Fibroblast of skin of abdomen (primary cell): ENCODE measurements at regions not wholly inside any gene's neighbourhood (a gene's known extent, or its start where the extent isn't known, plus 50 kb on each side); places are given as distances from the start of the nearest gene placed in this dataset.
"Not testable (repeated sequence)": the region's sequence is repeated elsewhere in the genome, so short reads cannot be mapped to it uniquely, and the experiment has no call there.

Experiments used
- DNase-seq: peaks from one replicate; pipeline ENCODE4 v3.0.0-alpha.2; 2013

DNA sequence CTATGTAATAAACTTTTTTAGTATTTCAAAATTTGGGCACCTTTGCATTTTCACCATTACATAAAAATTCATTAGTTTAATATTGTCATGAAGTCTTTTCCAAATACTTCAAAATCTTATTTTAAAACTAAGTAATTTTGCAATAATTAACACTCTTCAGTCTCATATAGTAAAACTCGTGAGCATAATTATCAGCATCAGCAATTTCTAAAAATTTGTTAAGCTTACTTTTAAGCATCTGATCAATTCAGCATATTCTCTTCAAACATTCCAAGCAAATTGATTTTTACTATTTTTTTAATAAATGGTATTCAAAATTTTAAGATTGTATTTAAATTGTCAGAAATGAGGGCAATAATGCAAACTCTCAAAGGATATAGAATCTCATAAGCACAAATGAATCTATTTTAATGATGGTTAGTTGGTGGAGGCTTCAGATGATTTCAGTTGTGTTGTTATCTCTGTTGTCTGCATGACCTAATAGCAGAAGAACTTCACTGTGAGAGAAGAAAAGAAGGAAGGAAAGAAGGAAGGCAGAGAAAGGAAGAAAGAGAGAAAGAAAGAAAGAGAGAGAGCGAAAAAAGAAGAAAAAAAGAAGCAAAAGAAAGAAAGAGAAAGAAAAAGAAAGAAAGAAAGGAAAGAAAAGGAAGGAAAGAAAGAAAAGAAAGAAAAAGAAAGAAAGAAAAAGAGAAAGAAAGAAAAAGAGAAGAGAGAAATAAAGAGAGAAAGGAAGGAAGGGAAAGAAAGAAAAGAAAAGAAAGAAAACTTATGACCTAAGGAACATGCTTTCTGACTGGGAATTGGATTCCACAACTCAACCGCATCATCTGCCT is 860.5 kb downstream of the NCAM2 start:
- no peak for DNase-seq

DNA sequence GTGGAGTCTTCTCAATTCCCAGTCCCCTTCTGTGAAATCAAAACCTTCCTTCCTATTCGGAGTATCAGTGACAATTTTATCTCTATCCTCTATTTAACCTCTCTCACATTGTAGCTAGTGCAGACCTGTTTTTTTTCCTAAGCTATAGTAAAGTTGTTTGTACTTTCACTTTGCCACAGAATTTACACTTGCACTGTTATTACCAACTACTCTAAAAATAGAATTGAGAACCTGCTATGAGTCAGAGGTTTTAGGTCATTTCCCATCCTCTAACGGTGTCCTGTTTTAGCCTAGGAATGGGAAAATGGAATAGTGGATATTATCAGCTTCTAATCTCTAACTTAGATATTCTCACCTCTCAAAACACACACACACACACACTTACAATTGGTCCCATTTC is 862.7 kb downstream of the NCAM2 start:
- DNase-seq, result peak; percentile 11

DNA sequence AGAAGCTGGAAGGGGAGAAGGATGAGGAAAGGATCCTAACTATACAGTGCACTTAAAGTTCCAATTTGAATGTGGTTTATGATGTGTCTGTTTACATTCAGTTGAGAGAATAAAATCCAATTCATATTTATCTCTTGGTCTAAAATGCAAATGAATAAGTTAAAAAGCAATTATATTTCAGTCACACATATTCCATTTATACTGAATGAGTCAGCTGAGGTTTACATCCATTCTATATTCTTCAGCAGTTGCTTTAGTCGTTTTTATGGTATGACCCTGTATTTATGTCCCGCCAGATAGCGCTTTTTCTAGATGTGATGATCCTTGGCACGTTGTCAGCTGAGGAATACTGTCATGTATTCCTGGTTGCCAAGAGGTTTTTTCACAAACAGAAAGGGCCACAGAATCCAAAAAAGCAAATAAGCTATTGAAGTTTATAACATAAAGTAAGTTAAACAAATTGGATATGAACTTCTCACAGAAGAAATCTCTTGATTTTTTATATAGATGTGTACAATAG is 866.2 kb downstream of the NCAM2 start:
- DNase-seq, result peak; percentile 39

DNA sequence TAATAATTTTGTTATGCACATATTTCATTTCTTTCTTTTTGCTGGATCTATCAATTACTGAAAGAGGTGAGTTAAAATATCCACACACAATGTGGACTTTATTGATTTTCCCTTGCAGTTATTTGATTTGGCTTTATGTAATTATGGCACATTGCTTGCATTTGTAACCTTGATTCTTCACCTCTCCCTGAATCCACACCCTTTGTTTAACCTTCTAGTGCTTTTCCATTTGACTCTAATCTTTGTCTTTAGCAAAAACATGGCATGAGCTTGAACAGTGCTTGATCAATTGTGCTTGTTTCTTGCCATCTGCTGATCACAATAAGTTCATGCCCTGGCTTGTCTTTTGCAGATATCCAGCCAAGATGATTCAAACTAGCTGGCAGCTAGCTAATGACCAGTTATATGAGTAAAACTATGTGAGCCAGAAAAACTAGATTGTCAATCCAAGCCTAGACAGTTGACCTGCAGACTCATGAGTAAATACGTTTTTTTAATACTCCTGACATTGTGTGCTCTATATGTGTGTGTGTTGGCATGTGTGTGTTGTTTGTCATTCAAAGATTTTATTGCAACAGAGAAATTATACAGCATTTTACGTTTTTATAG is 899.2 kb downstream of the NCAM2 start:
- no peak for DNase-seq

DNA sequence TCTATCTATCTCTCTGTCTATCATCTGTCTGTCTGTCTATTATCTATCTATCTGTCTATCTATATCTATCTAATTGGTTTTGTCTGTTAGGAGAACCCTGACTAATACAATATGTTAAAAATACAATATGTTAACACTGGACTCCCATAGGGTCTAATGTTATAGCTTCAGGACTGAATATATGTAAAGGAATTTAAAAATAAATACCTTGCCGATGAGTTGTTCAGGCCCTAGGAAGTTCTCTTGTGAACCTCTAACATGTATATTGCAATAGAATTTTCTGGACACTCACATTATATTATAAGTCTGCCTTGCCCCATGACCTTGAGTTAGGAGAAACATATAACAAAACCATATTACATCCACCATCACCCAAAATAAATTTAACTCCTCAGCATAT is 900.6 kb downstream of the NCAM2 start:
- DNase-seq, result peak; percentile 37

DNA sequence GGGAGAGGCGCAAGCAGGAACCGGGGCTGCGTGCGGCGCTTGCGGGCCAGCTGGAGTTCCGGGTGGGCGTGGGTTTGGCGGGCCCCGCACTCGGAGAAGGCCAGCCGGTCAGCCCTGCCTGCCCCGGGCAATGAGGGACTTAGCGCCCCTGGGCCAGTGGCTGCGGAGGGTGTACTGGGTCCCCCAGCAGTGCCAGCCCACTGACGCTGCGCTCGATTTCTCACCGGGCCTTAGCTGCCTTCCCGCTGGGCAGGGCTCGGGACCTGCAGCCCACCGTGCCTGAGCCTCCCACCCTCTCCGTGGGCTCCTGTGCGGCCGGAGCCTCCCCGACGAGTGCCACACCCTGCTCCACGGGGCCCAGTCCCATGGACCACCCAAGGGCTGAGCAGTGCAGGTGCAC is 904.2 kb downstream of the NCAM2 start:
- DNase-seq, result not testable (repeated sequence)

DNA sequence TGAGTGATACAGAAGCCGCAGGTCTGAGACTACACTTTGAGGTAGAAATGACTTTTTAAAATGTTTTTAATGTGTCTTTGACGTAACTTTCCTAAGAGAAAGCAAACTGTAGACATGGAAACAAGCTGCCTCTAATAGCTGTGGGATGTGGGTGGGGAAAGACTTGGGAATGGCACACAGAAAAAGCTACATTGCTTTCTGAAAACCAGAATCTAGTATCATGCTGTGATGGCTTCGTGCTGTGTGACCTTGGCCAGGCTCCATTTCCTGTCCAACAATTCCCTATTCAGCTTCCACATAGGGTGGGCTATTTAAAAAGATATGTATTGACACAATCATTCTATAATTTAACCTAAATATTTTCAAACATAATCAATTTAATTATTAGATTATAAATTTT is 909.1 kb downstream of the NCAM2 start:
- DNase-seq, result no peak

DNA sequence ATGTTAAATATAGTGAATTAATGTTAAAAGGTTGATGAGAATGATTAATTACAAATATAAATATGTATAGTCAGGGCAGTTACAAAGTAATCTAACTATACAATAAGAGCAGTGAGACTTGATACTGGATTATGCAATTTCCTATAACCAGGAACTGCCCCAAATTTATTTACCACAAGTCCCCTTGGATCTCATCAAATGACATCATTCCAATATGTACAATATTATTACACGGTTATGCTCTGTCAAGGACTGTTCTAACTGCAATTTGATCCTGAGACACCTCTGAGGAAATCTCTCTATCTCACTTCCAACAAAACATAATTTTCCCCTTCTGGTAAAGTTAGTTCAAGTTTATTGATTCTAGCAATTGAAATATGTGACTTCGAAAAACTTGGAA is 917.6 kb downstream of the NCAM2 start:
- DNase-seq, result no peak

DNA sequence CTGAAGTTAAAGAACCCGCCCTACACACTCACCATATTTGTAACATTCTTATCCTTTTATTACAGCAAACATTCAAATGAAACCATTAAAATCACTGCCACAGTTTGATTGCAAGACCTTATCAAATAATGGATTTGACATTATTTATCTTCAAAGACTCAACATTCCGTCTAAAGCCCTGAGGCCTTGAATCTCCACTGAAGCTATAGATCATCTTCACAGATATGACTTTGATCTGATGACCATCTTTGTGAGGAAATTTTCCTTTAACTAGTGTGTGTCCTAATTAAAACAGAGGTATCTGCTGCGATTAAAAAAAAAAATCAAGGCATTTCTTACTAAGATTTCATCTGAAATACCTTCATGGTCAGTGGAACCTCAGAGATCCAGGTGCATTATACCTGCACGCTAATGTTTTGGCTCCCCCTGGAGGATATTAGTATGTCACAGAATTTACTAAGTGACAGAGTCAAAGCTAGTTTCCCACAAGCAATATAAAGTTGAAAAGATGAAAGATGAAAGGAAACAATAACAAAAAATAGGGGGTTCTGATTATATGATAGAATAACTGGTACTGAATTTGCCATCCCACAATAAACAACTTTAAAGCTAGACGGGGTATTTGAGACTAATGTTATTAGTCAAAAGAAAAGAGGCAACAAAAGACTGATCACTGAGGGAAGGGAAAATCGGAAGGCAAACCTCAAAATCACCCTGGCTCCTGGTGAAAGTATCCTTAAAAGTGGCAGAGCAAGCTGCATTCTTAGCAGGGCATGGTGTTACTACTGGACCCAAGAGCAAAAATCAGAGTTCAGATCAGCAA is 923.4 kb downstream of the NCAM2 start:
- DNase-seq, result peak; percentile 26

DNA sequence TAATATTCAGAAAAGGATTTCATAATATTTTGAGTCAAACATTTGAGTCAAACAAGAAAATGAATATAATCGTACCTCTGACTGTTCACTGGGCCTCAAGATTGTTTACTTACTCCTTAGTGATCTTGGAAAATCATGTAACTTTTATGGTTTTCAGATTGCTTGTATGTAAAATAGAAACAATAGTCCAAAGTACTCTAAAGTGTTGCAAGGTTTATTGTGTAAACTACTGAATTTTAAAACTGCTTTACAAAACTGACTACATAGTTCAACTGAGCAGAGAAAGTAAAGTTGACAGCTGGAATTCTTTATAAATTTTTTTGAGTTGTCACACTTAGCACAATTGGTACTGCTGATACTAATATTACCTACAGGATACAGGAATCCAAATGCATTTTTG is 931.0 kb downstream of the NCAM2 start:
- no peak for DNase-seq

DNA sequence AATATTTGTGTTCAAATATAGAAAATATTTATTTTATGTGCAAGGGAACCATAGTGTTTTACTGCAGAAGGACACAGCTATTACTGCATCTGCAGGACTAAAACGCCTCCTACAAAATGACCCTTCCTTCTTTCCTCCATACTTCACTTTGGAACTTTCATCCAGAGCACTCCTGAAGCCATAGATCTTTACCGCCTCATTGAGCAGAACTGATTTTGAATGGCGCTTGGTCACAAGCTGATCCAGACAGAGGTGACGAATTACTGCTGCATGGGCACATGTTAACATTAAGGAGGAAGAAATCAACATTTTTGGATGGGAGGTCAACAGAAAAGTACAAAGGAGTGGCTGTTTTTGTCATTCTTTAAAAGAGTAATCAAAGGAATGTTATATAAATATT is 931.6 kb downstream of the NCAM2 start:
- DNase-seq, result no peak

DNA sequence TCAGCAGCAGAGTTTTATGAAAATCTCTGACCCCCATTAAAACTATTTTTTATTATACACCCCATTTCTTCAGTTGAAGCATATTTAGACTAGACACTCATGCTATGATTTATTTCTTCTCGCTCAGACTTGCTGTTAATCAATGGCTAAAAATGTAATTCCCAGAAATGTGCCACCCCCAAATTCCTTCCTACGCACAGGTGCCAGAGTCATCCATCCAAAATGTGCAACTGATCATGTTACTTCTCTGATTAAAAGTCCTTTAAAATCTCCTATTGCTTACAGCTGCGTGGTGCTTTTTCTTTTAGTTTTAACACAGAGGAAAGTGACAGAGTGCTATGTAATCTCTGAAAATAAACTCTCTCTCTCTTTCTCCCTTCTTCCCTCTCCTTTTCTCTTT is 954.4 kb downstream of the NCAM2 start:
- no peak for DNase-seq

DNA sequence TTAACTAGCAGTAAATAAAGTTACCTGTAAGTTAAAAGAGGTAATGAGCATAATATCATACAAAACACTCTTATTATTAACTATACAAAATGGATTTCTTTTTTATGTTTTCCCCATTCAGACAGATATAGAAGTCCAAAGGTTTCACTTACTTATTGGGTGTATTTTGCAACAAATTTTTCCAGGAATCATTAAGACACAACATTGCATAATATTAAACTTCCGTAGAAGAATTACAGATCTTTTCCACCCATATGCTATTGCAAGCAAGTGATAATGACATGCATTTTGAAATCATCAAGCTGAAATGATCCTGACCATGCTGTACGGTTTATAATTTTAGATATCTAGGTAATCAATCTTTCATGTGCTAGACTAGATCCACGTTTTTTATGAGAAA is 957.0 kb downstream of the NCAM2 start:
- DNase-seq, result no peak

DNA sequence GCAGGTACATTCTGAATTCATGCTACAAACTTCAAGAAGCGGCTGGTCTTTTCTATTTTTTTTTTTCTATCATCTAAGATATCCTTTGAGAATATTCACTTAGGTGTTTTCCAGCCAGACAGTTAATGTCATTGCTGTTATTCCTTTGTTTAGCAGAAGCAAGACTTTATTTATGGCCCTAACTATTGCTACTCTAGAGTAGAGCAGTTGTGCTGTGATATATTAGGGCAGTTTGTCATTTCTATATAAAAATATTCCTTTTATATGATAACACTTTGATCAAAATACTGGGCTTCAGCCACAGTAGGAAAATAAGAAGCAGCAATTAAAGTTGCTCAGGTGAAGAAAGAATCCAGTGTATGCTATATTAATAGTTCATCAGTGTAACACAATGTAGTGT is 959.3 kb downstream of the NCAM2 start:
- no peak for DNase-seq

DNA sequence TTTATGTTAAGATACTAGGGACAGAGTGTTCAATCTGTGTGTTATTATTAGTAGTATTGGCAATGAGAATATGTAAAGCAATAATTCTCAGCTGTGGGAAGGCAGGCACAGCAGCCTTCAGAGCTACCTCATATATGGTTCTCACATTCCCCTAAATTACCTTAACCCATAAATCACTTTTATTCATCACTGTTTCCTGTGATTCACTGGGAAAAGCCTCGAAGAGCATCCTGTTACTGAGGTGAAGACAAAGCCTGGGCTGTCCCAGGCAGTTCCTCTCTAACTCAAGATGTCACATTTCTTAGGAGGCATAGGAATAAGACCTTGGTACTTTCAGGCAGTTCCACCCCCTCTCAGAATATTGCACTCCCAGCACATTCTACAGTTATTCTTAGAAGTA is 965.7 kb downstream of the NCAM2 start:
- no peak for DNase-seq

DNA sequence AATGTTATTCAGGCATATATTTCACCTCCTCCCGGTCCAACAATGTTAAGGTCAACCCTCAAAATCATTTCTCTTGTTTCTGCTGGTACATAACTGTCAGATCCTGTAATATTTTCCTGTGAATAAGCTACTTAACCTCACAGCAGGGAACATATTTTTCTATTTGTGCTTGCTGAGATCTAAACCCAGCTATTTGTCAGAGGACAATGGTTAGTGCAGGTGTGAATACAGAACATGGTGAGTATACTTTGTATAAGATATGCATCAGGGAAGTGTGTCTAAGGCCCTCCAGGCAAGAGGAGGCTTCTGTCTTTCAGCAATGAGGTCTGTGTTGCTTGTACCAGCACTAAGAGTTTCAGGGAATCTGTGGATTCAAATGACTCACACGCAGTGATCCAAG is 970.6 kb downstream of the NCAM2 start:
- DNase-seq, result no peak

DNA sequence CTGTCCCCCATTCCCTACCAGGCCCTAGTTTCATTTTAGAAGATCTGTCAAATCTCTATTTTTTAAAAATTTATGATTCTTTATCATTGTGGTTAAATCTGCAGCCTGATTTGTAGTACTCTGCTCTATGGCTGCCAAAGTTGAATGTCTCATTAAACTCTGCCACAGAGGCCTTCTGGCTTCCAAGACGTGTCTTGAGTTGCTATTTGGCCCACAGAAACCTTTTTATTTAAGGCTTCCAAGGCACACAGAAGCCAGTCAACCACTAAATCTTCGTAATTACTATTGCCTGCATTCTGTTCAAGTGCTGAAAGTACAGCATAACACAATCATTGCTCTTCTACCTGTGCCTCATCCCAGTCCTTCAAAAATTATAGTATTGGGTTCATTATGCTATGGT is 971.0 kb downstream of the NCAM2 start:
- peak; percentile 17 for DNase-seq

DNA sequence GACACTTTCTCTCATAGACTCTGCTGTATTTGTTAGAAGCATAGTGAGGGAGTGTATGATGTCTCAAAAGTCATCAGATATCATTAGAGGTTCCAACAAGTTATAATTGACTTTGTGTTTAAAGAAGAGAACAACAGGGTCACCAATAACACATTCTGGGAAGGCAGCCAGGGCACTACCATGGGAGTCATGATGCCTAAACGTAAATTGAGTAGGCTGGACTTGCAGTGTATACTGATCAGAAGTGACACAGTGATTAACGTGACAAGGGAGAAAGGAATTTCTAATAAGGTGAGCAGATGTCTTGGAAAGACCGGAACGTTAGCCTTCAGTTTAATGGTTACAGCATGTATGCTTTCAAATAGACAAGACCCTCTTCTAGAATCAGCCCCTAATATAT is 973.2 kb downstream of the NCAM2 start:
- DNase-seq, result peak; percentile 3

DNA sequence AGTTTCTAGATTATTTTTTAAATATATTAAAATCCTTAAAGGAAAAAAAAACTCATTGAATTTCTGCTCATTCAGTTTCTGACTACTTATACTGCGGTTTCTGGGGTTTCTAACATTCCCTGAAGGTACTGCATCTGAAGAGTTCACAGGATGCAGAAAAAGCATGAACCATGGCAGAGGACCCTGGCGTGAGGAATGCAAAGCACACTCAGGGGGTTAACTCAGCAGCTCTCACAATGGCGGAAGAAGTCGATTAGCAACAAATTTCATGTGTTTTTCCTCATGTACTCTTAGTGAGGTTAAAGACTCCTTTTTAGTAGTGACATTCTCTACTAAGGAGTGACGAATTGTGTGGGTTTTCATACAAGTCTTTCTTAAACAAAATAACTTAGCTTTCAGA is 975.6 kb downstream of the NCAM2 start:
- peak; percentile 3 for DNase-seq

DNA sequence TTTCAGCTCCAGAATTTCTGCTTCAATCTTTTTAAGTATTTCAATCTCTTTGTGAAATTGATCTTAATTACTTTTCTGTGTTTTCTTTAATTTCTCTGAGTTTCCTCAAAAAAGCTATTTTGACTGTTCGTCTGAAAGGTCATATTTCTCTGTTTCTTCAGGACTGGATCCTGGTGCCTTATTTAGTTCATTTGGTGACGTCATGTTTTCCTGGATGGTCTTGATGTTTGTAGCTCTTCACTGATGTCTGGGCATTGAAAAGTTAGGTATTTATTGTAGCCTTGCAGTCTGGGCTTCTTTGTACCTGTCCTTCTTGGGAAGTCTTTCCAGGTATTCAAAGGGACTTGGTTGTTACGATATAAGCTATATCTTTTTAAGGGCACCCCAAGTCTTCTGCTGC is 998.7 kb downstream of the NCAM2 start:
- no peak for DNase-seq

DNA sequence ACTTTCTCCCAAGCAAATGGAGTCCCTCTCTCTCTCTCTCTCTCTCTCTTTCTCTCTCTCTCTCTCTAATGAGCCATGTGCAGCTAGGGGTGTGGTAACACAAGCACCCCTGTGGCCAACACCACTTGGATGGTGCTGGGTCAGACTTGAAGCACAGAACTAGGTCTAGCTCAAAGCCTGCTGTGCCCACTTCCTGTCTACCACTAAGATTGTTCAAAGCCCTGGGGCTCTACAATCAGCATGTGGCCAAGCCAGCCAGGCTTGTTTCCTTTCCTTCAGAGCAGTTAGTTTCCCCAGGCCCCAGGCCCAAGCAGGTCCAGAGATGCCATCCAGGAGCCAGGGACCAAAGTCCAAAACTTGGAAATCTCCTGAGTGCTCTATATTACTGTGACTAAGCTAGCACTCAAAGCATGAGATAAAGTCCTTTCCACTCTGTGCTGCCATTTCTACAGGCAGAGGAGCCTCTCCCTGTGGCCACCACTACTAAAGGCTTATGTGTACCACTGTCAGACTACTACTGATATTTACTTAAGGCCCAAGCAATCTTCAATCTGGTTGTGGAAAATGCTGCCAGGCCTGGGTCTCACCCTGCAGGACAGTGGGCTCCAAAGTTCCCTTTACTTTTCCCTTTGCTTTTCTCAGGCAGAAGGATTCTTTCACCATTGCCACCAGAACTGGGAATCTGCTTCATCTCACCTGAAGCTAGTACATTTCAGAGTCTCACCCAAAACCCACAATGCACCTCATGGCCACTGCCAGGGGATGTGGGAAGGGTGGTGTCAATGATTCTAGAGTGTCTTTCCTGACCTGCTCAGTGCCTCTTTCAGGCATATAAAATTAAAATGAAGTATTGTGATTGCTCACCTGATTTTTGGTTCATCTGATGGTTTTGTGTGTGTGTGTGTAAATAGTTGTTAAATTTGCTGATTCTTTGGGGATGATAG is 999.5 kb downstream of the NCAM2 start:
- no peak for DNase-seq

DNA sequence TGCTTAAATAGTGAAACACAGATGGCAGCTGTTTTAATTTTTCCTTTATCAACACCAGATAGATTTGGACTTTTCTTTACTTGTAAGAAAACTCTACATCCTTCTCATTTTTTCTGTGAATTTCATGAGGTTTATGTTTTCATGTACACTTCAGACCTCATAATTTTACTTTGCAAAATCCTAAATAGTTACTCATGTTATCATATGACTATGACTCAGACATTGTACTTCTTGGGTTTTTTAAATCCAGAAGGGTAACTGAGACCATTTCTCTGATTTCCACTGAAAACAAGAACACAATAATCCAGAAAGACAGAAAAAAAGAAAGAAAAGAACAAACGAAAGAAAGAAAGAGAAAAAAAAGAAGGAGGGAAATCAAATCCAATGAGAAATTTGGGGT is 1021.6 kb downstream of the NCAM2 start:
- peak; percentile 23 for DNase-seq
